D721Med (cell line): ENCODE measurements at regions not wholly inside any gene's neighbourhood (a gene's known extent, or its start where the extent isn't known, plus 50 kb on each side); places are given as distances from the start of the nearest gene placed in this dataset.
"Not testable (repeated sequence)": the region's sequence is repeated elsewhere in the genome, so short reads cannot be mapped to it uniquely, and the experiment has no call there.

Experiments
- DNase-seq: peaks from one replicate; pipeline ENCODE4 v3.0.0; 2011; ENCODE audit warnings: low spot score; ENCODE audit not compliant: insufficient read length
- FAIRE-seq: peaks from 2 replicates; lab custom pipeline; 2011; peaks lifted over from hg19 to GRCh38; lab: Jason Lieb, UNC
- TF ChIP-seq, protein P1 (sequence below): IDR thresholded peaks from 2 replicates; pipeline ENCODE4 v1.5.1; 2012; ENCODE audit warnings: mild to moderate bottlenecking, control low read depth; ENCODE audit not compliant: insufficient read depth; ENCODE audit errors: missing control alignments

DNA sequence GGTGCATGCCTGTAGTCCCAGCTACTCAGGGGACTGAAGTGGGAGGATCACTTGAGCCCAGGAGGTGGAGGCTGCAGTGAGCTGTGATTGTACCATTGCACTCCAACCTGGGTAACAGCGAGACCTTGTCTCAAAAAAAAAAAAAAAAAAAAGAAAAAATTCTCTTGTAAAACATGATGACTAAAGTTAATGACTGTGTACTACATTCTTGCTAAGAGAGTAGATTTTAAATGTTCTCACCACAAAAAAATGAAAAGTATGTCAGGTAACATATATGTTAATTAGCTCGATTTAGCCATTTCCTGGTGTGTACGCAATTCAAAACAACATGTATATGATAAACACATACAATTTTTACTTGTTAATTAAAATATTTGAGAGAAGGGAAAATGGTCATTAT, 480.7 kb upstream of the RGS6 start:
- FAIRE-seq (no peak), DNase-seq (no peak)
- TF ChIP-seq, protein P1, sequence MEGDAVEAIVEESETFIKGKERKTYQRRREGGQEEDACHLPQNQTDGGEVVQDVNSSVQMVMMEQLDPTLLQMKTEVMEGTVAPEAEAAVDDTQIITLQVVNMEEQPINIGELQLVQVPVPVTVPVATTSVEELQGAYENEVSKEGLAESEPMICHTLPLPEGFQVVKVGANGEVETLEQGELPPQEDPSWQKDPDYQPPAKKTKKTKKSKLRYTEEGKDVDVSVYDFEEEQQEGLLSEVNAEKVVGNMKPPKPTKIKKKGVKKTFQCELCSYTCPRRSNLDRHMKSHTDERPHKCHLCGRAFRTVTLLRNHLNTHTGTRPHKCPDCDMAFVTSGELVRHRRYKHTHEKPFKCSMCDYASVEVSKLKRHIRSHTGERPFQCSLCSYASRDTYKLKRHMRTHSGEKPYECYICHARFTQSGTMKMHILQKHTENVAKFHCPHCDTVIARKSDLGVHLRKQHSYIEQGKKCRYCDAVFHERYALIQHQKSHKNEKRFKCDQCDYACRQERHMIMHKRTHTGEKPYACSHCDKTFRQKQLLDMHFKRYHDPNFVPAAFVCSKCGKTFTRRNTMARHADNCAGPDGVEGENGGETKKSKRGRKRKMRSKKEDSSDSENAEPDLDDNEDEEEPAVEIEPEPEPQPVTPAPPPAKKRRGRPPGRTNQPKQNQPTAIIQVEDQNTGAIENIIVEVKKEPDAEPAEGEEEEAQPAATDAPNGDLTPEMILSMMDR, result no peak

DNA sequence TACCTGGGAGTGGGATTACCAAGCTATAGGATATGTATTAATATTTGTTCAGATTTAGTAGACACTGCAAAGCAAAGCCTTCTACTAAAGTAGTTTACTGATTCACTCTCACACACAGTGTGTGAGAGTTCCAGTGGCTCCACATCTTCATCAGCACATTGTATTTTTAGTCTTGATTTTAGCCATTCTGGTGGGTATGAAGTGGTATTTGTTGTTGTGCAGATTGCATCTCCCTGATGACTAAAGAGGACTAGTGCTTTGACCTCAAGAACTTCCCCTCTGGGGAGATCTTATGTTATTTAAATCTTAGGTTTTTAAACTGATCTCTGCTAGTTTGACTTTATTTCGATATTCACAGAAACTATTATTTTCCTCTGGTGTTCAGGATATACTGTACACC, 479.7 kb upstream of the RGS6 start:
- no peak for FAIRE-seq

DNA sequence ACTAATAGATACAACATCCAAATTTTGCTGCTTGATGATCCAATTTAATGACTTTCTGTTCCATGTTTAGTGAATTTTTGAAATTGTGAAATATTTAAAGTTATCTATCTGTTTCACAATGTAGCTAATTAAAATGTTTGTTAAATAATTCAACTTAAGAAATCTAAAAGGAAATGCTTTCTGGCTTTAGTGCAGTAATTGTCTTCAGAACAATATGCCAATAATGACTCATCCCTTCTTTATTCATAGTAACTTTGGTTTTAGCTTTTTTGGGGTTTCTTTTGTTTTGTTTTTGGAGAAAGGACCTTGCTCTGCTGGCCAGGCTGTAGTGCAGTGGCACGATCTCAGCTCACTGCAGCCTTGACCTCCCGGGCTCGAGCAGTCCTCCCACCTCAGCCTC, 479.2 kb upstream of the RGS6 start:
- DNase-seq (no peak), FAIRE-seq (no peak)
- TF ChIP-seq, protein P1, result no peak

More for the DNA sequence above, 479.7 kb upstream of the RGS6 start:
- DNase-seq, result no peak
- TF ChIP-seq, protein P1, result no peak

DNA sequence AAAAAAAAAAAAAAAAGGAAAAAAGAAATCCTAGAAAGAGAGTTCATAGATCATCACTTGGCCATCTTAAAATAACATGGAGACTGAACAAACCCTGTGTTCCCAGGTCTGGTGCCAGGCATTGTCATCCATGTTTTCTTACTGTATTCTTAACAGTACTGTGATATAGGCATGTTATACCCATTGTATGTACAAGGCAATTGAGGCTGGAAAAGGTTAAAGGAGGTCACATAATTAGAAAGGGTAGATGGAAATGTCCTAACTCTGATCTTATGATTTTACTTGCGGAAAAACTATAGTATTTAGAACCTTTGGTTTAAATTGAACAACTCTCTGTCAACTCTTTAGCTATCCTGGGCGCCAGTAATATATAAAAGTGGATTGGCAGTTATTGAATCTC, 478.2 kb upstream of the RGS6 start:
- TF ChIP-seq, protein P1, result no peak
- no peak for DNase-seq
- FAIRE-seq, result no peak

DNA sequence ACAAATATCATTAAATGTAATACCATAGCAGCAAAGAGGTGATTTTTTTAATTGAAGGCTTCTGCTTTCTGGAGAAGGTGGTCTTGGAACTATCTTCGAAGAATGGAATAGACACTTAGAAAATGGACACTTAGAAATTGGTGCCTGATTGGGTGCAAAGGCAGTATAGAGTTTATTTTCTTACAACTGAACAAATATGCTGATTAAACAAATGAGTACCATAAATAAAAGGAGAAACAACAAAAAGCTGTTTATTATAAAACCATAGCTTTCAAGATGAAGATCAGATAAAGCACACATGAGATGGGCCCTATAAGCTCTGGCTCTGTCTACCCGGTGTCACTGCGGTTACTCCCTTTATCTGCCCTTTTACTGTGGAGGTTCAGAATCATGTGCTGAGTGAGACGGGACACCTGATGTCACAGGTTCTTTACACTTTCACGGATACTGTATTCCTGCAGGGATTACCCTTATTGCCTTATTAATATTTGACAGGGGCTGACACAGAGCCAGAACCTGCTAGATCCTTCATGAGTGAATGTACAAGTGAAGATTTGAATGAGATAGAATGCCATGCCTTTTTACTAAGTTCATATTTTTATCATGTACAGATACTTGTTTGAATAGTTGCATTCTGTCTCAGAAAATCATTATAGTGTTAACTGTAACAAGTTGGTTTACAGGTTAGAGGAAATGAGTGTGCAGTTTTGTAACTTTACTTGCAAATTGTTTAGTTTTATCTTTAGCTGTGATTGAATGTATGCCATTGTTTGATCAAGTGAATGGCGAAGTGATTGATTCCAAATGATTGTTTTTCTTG, 477.5 kb upstream of the RGS6 start:
- DNase-seq (no peak), FAIRE-seq (no peak)
- TF ChIP-seq, protein P1, result no peak

DNA sequence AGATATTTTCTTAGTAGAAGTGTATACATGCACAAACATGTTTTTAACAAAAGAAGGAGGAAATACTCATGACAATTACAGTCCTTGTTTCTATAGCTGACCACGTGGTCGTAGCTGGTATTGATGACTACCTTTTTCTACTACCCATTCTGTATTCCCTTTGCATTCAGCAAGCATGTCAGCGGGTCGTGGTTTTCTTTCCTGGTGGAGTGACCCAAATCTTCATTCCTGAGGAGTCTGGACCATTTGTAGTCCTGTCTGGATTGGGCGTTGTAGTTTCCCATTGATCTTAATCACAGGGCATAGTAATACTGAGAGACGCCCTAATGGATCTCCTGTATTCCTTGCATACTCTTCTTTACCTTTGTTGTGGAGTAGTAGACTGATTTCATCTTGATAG, 472.1 kb upstream of the RGS6 start:
- FAIRE-seq (no peak), DNase-seq (no peak)
- TF ChIP-seq, protein P1, result no peak

DNA sequence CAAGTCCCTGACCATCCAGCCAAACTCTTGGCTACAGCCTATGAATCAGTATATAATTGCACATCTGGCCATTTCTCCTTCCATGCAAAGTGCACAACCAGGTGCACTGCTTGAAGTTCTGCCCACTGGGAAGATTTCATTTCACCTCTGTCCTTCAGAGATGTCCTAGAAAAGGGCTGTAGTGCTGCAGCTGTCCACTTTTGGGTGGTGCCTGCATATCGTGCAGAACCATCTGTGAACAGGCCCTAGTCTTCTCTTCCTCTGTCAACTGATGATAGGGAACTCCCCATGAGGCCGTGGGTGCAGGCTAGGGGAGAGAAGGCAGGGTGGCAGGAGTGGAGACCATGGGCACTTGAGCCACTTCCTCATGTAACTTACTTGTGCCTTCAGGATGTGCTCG, 470.6 kb upstream of the RGS6 start:
- FAIRE-seq, DNase-seq: not testable (repeated sequence)
